SU-DHL-6 (cell line): ENCODE measurements at regions not wholly inside any gene's neighbourhood (a gene's known extent, or its start where the extent isn't known, plus 50 kb on each side); places are given as distances from the start of the nearest gene placed in this dataset.

Experiments used
- H2AFZ ChIP-seq: fragments of 200-600 bp; sonication (generic); 2 replicates; pipeline ENCODE4 v1.6.1; 2014; ENCODE audit warnings: low read depth, mild to moderate bottlenecking, moderate library complexity, mixed read lengths, antibody characterized with exemption, low read length; ENCODE audit not compliant: severe bottlenecking
- H3F3A ChIP-seq: fragments of 200-600 bp; shearing (Covaris generic); 2 replicates; pipeline ENCODE4 v1.6.0; 2016; ENCODE audit warnings: antibody characterized with exemption, mild to moderate bottlenecking; ENCODE audit not compliant: insufficient read depth
- H3K27ac ChIP-seq: fragments of 200-600 bp; sonication (generic); 2 replicates; pipeline ENCODE4 v1.5.1; 2016; ENCODE audit warnings: low read depth, mild to moderate bottlenecking, low read length, moderate library complexity, mixed read lengths
- H3K27me3 ChIP-seq: fragments of 200-600 bp; sonication (generic), shearing (Covaris generic); 2 replicates; pipeline ENCODE4 v1.6.0; 2014; ENCODE audit warnings: mild to moderate bottlenecking, low read length
- H3K36me3 ChIP-seq: fragments of 200-600 bp; sonication (generic); 2 replicates; pipeline ENCODE4 v1.6.1; 2014; ENCODE audit warnings: mild to moderate bottlenecking, low read length, mixed read lengths
- H3K4me2 ChIP-seq: fragments of 300-600, 200-600 bp; shearing (Covaris generic), sonication (generic); 2 replicates; pipeline ENCODE4 v1.6.0; 2014; ENCODE audit warnings: low read length, low read depth, mild to moderate bottlenecking; ENCODE audit not compliant: poor library complexity, severe bottlenecking
- H3K4me3 ChIP-seq: fragments of 200-600 bp; sonication (generic); 2 replicates; pipeline ENCODE4 v1.5.1; 2014; ENCODE audit warnings: antibody characterized with exemption, low read length, mild to moderate bottlenecking, mixed read lengths; ENCODE audit not compliant: insufficient read depth, poor library complexity, severe bottlenecking
- H3K79me2 ChIP-seq: fragments of 200-600 bp; sonication (generic); 2 replicates; pipeline ENCODE4 v1.6.1; 2014; ENCODE audit warnings: mild to moderate bottlenecking, low read length, moderate library complexity; ENCODE audit not compliant: insufficient read depth
- H3K9ac ChIP-seq: fragments of 200-600 bp; sonication (generic); 2 replicates; pipeline ENCODE4 v1.7.0; 2014; ENCODE audit warnings: mild to moderate bottlenecking, low read length
- H3K9me2 ChIP-seq: fragments of 200-600 bp; sonication (generic); replicated peaks from 2 replicates; pipeline ENCODE4 v1.6.1; 2014; ENCODE audit warnings: low read length; ENCODE audit not compliant: insufficient read depth
- H3K9me3 ChIP-seq: fragments of 200-600 bp; sonication (generic); 2 replicates; pipeline ENCODE4 v1.6.1; 2014; ENCODE audit warnings: low read length, mixed read lengths; ENCODE audit not compliant: insufficient read depth
- H4K20me1 ChIP-seq: fragments of 200-600 bp; sonication (generic); 2 replicates; pipeline ENCODE4 v1.6.1; 2014; ENCODE audit warnings: low read depth, mild to moderate bottlenecking, antibody characterized with exemption, low read length, moderate library complexity, mixed read lengths
- EZH2phosphoT487 ChIP-seq: fragments of 200-600 bp; sonication (generic), shearing (Covaris generic); conservative IDR thresholded peaks from 2 replicates; pipeline ENCODE4 v1.6.1; 2018; ENCODE audit warnings: mild to moderate bottlenecking, antibody characterized with exemption, low read length, moderate library complexity, mixed read lengths
- TF ChIP-seq, protein P1 (sequence below): fragments of 200-600 bp; sonication (generic); IDR thresholded peaks from one replicate; pipeline ENCODE4 v1.5.1; 2017; ENCODE audit warnings: antibody characterized with exemption, mild to moderate bottlenecking, low read length, moderate library complexity; ENCODE audit not compliant: insufficient read depth, poor library complexity, severe bottlenecking

DNA sequence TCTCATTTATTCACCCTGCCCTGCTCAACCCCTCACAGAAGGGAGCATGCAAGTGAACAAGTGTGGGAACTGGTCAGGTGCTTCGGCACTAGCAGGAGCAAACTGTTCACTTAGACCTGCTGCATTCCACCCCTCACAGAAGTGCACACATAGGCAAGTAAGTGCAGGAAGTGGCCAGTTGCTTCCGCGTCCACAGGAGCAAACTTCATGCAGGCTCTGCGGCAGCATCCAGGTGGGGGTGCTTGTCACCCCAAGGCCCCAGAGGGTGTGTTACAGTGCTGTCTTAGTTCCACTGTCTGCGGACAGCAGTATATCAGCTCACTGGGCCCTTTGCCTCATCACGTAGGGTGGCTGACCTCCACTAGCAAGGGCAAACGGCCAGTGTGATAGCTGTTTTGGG, 167.3 kb upstream of the AVPR1A start:
- no peaks in the 10 kb centered on the region for H3K9me2 ChIP-seq
- TF ChIP-seq, protein P1, sequence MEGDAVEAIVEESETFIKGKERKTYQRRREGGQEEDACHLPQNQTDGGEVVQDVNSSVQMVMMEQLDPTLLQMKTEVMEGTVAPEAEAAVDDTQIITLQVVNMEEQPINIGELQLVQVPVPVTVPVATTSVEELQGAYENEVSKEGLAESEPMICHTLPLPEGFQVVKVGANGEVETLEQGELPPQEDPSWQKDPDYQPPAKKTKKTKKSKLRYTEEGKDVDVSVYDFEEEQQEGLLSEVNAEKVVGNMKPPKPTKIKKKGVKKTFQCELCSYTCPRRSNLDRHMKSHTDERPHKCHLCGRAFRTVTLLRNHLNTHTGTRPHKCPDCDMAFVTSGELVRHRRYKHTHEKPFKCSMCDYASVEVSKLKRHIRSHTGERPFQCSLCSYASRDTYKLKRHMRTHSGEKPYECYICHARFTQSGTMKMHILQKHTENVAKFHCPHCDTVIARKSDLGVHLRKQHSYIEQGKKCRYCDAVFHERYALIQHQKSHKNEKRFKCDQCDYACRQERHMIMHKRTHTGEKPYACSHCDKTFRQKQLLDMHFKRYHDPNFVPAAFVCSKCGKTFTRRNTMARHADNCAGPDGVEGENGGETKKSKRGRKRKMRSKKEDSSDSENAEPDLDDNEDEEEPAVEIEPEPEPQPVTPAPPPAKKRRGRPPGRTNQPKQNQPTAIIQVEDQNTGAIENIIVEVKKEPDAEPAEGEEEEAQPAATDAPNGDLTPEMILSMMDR: no peak
- no peak for TF ChIP-seq EZH2phosphoT487
- no peak overlapping the region for H2AFZ ChIP-seq
- no peak overlapping the region for H3K27ac ChIP-seq
- H3K9ac ChIP-seq: no peak overlapping the region
- H4K20me1 ChIP-seq: no peaks in the 10 kb centered on the region
- no peaks in the 10 kb centered on the region for H3K9me3 ChIP-seq
- H3K4me3 ChIP-seq: no peak overlapping the region
- H3K4me2 ChIP-seq: no peak overlapping the region
- H3F3A ChIP-seq: no peaks in the 10 kb centered on the region
- no peaks in the 10 kb centered on the region for H3K36me3 ChIP-seq
- H3K27me3 ChIP-seq: no peaks in the 10 kb centered on the region
- H3K79me2 ChIP-seq: no peaks in the 10 kb centered on the region

DNA sequence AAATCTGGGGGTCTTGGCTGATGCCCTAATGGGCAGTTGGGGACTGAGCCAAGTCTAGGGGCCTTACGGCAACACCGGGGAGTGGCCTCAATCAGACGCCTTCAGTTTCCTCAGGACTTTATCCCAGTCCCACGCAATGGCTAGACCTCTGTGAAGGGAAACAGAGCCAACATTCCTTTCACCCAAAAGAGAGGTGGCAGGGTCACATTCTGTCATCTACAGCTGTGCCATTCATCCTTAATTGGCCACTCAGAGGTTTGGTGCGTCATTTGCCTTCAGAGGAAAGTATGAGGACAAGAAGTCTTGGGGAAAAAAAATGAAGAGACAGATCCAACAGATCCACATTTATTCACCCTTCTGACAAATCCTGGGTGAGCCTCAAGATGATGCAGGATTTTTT, 166.9 kb upstream of the AVPR1A start:
- Histone ChIP-seq H3K4me2 (no peak overlapping the region), H3K9me2 (no peaks in the 10 kb centered on the region), H3K36me3 (no peaks in the 10 kb centered on the region), H3K27ac (no peak overlapping the region), H3K27me3 (no peaks in the 10 kb centered on the region), H3F3A (no peaks in the 10 kb centered on the region), H3K9ac (no peak overlapping the region), H3K9me3 (no peaks in the 10 kb centered on the region), H3K4me3 (no peak overlapping the region), H2AFZ (no peak overlapping the region), H4K20me1 (no peaks in the 10 kb centered on the region), H3K79me2 (no peaks in the 10 kb centered on the region)
- TF ChIP-seq, protein P1: no peak
- no peak for TF ChIP-seq EZH2phosphoT487

DNA sequence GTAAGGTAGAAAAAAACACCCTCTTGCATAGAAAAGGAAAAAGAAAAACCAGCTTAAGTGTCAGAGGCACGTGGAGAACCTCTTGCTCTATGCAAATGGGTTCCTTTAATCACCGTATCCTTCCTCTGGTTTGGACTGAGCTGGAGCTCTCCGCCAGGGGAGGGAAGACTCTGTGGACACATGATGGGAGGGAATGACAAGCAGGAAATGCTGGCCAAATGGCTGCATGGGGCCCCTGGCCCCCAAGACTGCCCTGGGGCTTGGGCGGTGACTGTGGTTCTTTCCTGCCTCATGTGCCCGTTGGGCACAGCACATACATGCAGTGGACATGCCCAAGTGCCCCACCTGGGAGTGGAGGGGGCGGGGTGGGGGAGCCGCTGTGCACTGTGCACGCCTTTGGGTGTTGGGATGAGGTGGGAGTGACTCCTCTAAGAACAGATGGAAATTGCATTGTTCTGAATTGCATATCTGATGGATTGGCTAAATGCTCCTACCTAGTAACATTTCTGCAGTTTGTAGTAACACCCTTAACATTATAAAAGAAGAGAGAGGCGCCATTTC, 166.4 kb upstream of the AVPR1A start:
- H3K4me2 ChIP-seq: no peak overlapping the region
- H3K9me2 ChIP-seq: no peaks in the 10 kb centered on the region
- H3K4me3 ChIP-seq: no peak overlapping the region
- no peaks in the 10 kb centered on the region for H3K9me3 ChIP-seq
- H3K36me3 ChIP-seq: no peaks in the 10 kb centered on the region
- no peak overlapping the region for H3K9ac ChIP-seq
- H3K27ac ChIP-seq: no peak overlapping the region
- H2AFZ ChIP-seq: no peak overlapping the region
- no peak for TF ChIP-seq EZH2phosphoT487
- TF ChIP-seq, protein P1: no peak
- H3F3A ChIP-seq: no peaks in the 10 kb centered on the region
- no peaks in the 10 kb centered on the region for H3K27me3 ChIP-seq
- H3K79me2 ChIP-seq: no peaks in the 10 kb centered on the region
- H4K20me1 ChIP-seq: no peaks in the 10 kb centered on the region

DNA sequence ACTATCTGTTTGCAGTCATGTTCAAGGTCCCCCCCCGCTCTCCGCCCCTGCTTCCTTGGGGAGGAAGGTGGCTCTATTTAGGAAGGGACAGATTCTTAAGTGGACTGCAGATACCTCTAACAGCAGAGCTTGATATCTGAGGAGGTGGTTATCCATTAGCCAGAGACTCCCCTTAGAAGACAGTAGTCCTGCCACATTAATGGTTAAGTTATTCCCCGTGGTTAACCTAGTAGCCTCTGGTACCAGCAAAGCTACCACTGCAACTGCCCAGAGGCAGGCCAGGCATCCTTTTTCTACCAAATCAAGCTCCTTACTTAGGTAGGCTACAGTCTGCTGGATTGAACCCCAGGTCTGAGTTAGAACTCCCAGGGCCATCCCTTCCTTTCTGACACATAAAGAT, 162.1 kb upstream of the AVPR1A start:
- no peaks in the 10 kb centered on the region for H3K27me3 ChIP-seq
- no peak overlapping the region for H3K27ac ChIP-seq
- H3K9me2 ChIP-seq: no peaks in the 10 kb centered on the region
- no peaks in the 10 kb centered on the region for H3K9me3 ChIP-seq
- no peak overlapping the region for H3K4me3 ChIP-seq
- no peaks in the 10 kb centered on the region for H3K79me2 ChIP-seq
- no peak overlapping the region for H3K4me2 ChIP-seq
- H3F3A ChIP-seq: no peaks in the 10 kb centered on the region
- H3K36me3 ChIP-seq: no peaks in the 10 kb centered on the region
- H4K20me1 ChIP-seq: no peaks in the 10 kb centered on the region
- TF ChIP-seq, protein P1: no peak
- no peak for TF ChIP-seq EZH2phosphoT487
- no peak overlapping the region for H2AFZ ChIP-seq
- H3K9ac ChIP-seq: no peak overlapping the region
